GM23338 (cell line): ENCODE measurements at regions not wholly inside any gene's neighbourhood (a gene's known extent, or its start where the extent isn't known, plus 50 kb on each side); places are given as distances from the start of the nearest gene placed in this dataset.

ENCODE experiments used
- ATAC-seq: fragments of 200-7000 bp; cut with Tn5 transposase; 3 replicates; pipeline ENCODE4 v1.9.1; 2020
- DNase-seq: peaks from one replicate; pipeline ENCODE4 v3.0.0-alpha.2; 2015; ENCODE audit warnings: low spot score
- H2AFZ ChIP-seq: fragments of 200-600 bp; sonication (generic); 2 replicates; pipeline ENCODE4 v1.8.0; 2016; ENCODE audit warnings: antibody characterized with exemption, mild to moderate bottlenecking, moderate library complexity
- H3F3A ChIP-seq: fragments of 200-600 bp; sonication (generic); replicated peaks from 2 replicates; pipeline ENCODE4 v1.8.0; 2017; ENCODE audit warnings: antibody characterized with exemption, mixed run types, low read depth
- H3K27ac ChIP-seq: fragments of 200-600 bp; sonication (generic); 2 replicates; pipeline ENCODE4 v1.6.1; 2016; ENCODE audit warnings: low read depth
- H3K27me3 ChIP-seq: fragments of 200-600 bp; sonication (generic); 2 replicates; pipeline ENCODE4 v1.8.0; 2016; ENCODE audit warnings: mild to moderate bottlenecking, mixed run types, moderate library complexity; ENCODE audit not compliant: insufficient read depth
- H3K36me3 ChIP-seq: fragments of 200-600 bp; sonication (generic); 2 replicates; pipeline ENCODE4 v1.8.0; 2016; ENCODE audit warnings: mild to moderate bottlenecking; ENCODE audit not compliant: insufficient read depth
- H3K4me1 ChIP-seq: fragments of 200-600 bp; sonication (generic); 2 replicates; pipeline ENCODE4 v1.8.0; 2016; ENCODE audit warnings: mild to moderate bottlenecking, moderate library complexity; ENCODE audit not compliant: insufficient read depth
- H3K4me2 ChIP-seq: fragments of 200-600 bp; sonication (generic); 2 replicates; pipeline ENCODE4 v1.7.1; 2017; ENCODE audit warnings: mixed run types
- H3K4me3 ChIP-seq: fragments of 200-600 bp; sonication (generic); 2 replicates; pipeline ENCODE4 v1.6.1; 2016; ENCODE audit warnings: mixed run types
- H3K79me2 ChIP-seq: fragments of 200-600 bp; sonication (generic); replicated peaks from 2 replicates; pipeline ENCODE4 v1.8.0; 2017; ENCODE audit warnings: mild to moderate bottlenecking; ENCODE audit not compliant: insufficient read depth
- H3K9me2 ChIP-seq: fragments of 200-600 bp; sonication (generic); 2 replicates; pipeline ENCODE4 v1.8.0; 2017; ENCODE audit not compliant: insufficient read depth
- H4K20me1 ChIP-seq: fragments of 200-600 bp; sonication (generic); replicated peaks from 2 replicates; pipeline ENCODE4 v1.8.0; 2017; ENCODE audit warnings: mild to moderate bottlenecking; ENCODE audit not compliant: insufficient read depth
- H3K27ac Mint-ChIP-seq: 2 replicates; pipeline ENCODE4 v1.8.0; 2020; ENCODE audit warnings: inconsistent platforms, mild to moderate bottlenecking, moderate library complexity, mixed read lengths
- H3K27me3 Mint-ChIP-seq: 3 replicates; pipeline ENCODE4 v1.8.0; 2022; ENCODE audit warnings: low read depth, mild to moderate bottlenecking, moderate library complexity, mixed read lengths, inconsistent platforms; ENCODE audit not compliant: insufficient read depth, poor library complexity
- H3K36me3 Mint-ChIP-seq: 3 replicates; pipeline ENCODE4 v1.8.0; 2021; ENCODE audit warnings: low read depth, mild to moderate bottlenecking, inconsistent platforms, moderate library complexity, mixed read lengths
- H3K4me1 Mint-ChIP-seq: 3 replicates; pipeline ENCODE4 v1.8.0; 2020; ENCODE audit warnings: mild to moderate bottlenecking, inconsistent platforms, mixed read lengths
- H3K4me3 Mint-ChIP-seq: 3 replicates; pipeline ENCODE4 v1.8.0; 2021; ENCODE audit warnings: moderate library complexity, mild to moderate bottlenecking, inconsistent platforms, mixed read lengths
- H3K9me3 Mint-ChIP-seq: 3 replicates; pipeline ENCODE4 v1.8.0; 2020; ENCODE audit warnings: moderate library complexity, mild to moderate bottlenecking, inconsistent platforms, mixed read lengths
- CREB1 ChIP-seq: fragments of 250-450 bp; sonication (Bioruptor Pico); IDR thresholded peaks from 2 replicates; pipeline ENCODE4 v1.5.0; 2020; ENCODE audit warnings: low read depth, mild to moderate bottlenecking, moderate library complexity
- ETS1 ChIP-seq: IDR thresholded peaks from 2 replicates; pipeline ENCODE4 v1.6.1; 2016; ENCODE audit warnings: antibody characterized with exemption
- EZH2 ChIP-seq: fragments of 200-600 bp; sonication (generic); IDR thresholded peaks from one replicate; pipeline ENCODE4 v1.8.0; 2017; ENCODE audit warnings: antibody characterized with exemption, mild to moderate bottlenecking, low read depth; ENCODE audit not compliant: unreplicated experiment
- EZH2phosphoT487 ChIP-seq: fragments of 200-600 bp; sonication (generic); IDR thresholded peaks from one replicate; pipeline ENCODE4 v1.8.1; 2018; ENCODE audit warnings: antibody characterized with exemption; ENCODE audit not compliant: unreplicated experiment
- JUNB ChIP-seq: IDR thresholded peaks from one replicate; pipeline ENCODE4 v1.6.1; 2016; ENCODE audit warnings: antibody characterized with exemption; ENCODE audit not compliant: unreplicated experiment
- NANOG ChIP-seq: IDR thresholded peaks from 2 replicates; pipeline ENCODE4 v1.6.1; 2016; ENCODE audit warnings: antibody characterized with exemption, borderline replicate concordance
- POLR2AphosphoS5 ChIP-seq: IDR thresholded peaks from 2 replicates; pipeline ENCODE4 v1.6.1; 2016; ENCODE audit warnings: antibody characterized with exemption, low read depth
- STAT1 ChIP-seq: IDR thresholded peaks from one replicate; pipeline ENCODE4 v1.6.1; 2016; ENCODE audit warnings: antibody characterized with exemption; ENCODE audit not compliant: unreplicated experiment
- ZNF114 ChIP-seq: fragments of 250-450 bp; sonication (Bioruptor Pico); IDR thresholded peaks from 2 replicates; pipeline ENCODE4 v1.5.0; 2020; ENCODE audit warnings: mild to moderate bottlenecking, moderate library complexity
- ZNF331 ChIP-seq: fragments of 250-450 bp; sonication (Bioruptor Pico); IDR thresholded peaks from 2 replicates; pipeline ENCODE4 v1.5.0; 2020; ENCODE audit warnings: low read depth, mild to moderate bottlenecking, moderate library complexity
- TF ChIP-seq, protein P1 (sequence below): fragments of 250-450 bp; sonication (Bioruptor Pico); IDR thresholded peaks from 2 replicates; pipeline ENCODE4 v1.5.0; 2020; ENCODE audit warnings: mild to moderate bottlenecking, moderate library complexity
- TF ChIP-seq, protein P2 (sequence below): IDR thresholded peaks from one replicate; pipeline ENCODE4 v1.6.1; 2018; ENCODE audit warnings: antibody characterized with exemption; ENCODE audit not compliant: unreplicated experiment
- TF ChIP-seq, protein P3 (sequence below), 2 experiments: fragments of 200-600 bp in 1 of 2; sonication (generic) in 1 of 2; conservative IDR thresholded peaks; 2 replicates each; pipeline versions ENCODE4 v1.5.1 to v1.6.1; 2016 to 2017; ENCODE audit warnings: antibody characterized with exemption in 2 of 2, low read depth in 2 of 2, mild to moderate bottlenecking in 2 of 2, moderate library complexity in 1 of 2

DNA sequence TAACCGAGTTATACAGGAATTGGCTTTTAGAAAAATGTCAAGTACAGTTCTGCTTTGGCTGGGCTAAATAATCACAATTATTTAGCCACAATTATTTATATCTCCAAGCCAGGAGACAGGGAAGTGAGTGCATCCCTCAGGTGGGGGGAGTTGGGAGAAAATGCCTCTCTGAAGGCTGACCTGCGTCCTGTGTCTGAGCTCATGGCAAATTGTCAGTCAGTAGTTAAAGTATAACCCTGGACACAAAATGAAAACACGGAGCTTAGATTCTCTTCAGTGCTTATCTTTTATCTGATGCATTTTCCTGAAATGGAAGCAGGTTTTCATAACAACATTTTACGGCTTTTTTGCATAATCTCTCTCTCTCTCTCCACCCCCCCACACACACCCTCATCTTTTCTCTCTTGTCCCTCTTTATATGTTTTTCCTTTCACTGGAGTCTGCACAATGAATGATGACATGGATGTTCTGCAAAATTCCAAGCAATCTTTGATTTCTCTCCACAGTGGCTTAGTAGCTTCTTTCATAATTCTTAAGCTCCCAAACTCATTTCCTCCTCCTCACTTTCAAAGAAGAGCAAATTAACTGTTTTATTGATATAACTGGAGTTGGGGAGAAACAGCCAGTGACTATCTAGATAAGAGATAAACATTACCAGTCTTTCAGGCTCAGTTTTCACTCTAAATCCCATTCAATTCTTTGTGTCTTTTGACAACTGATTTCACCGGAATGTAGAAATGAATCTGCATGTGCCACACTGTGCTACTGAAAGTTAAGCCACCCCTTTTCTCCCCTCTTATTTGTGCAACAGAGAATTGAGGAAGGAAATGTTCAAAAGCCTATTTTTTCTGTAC, 521.4 kb upstream of the GHITM start:
- ATAC-seq = no peak
- Histone ChIP-seq H3F3A (no peaks in the 10 kb centered on the region), H3K9me2 (peaks cover 3% of the 10 kb centered on the region; the same call in 1 of the 2 replicates), H2AFZ (no peak overlapping the region), H3K27ac (no peak overlapping the region), H4K20me1 (no peaks in the 10 kb centered on the region), H3K36me3 (no peaks in the 10 kb centered on the region), H3K4me2 (no peak overlapping the region), H3K4me1 (no peaks in the 10 kb centered on the region), H3K79me2 (no peaks in the 10 kb centered on the region), H3K4me3 (no peak overlapping the region), H3K27me3 (no peaks in the 10 kb centered on the region)
- Mint-ChIP-seq H3K9me3 (no peaks in the 10 kb centered on the region), H3K4me1 (peaks cover 2% of the 10 kb centered on the region; the same call in 1 of the 3 replicates), H3K36me3 (no peaks in the 10 kb centered on the region), H3K27ac (peak overlapping the region; percentile 64; the same call in 1 of the 2 replicates), H3K4me3 (no peak overlapping the region), H3K27me3 (peaks cover 4% of the 10 kb centered on the region)
- TF ChIP-seq, protein P1, sequence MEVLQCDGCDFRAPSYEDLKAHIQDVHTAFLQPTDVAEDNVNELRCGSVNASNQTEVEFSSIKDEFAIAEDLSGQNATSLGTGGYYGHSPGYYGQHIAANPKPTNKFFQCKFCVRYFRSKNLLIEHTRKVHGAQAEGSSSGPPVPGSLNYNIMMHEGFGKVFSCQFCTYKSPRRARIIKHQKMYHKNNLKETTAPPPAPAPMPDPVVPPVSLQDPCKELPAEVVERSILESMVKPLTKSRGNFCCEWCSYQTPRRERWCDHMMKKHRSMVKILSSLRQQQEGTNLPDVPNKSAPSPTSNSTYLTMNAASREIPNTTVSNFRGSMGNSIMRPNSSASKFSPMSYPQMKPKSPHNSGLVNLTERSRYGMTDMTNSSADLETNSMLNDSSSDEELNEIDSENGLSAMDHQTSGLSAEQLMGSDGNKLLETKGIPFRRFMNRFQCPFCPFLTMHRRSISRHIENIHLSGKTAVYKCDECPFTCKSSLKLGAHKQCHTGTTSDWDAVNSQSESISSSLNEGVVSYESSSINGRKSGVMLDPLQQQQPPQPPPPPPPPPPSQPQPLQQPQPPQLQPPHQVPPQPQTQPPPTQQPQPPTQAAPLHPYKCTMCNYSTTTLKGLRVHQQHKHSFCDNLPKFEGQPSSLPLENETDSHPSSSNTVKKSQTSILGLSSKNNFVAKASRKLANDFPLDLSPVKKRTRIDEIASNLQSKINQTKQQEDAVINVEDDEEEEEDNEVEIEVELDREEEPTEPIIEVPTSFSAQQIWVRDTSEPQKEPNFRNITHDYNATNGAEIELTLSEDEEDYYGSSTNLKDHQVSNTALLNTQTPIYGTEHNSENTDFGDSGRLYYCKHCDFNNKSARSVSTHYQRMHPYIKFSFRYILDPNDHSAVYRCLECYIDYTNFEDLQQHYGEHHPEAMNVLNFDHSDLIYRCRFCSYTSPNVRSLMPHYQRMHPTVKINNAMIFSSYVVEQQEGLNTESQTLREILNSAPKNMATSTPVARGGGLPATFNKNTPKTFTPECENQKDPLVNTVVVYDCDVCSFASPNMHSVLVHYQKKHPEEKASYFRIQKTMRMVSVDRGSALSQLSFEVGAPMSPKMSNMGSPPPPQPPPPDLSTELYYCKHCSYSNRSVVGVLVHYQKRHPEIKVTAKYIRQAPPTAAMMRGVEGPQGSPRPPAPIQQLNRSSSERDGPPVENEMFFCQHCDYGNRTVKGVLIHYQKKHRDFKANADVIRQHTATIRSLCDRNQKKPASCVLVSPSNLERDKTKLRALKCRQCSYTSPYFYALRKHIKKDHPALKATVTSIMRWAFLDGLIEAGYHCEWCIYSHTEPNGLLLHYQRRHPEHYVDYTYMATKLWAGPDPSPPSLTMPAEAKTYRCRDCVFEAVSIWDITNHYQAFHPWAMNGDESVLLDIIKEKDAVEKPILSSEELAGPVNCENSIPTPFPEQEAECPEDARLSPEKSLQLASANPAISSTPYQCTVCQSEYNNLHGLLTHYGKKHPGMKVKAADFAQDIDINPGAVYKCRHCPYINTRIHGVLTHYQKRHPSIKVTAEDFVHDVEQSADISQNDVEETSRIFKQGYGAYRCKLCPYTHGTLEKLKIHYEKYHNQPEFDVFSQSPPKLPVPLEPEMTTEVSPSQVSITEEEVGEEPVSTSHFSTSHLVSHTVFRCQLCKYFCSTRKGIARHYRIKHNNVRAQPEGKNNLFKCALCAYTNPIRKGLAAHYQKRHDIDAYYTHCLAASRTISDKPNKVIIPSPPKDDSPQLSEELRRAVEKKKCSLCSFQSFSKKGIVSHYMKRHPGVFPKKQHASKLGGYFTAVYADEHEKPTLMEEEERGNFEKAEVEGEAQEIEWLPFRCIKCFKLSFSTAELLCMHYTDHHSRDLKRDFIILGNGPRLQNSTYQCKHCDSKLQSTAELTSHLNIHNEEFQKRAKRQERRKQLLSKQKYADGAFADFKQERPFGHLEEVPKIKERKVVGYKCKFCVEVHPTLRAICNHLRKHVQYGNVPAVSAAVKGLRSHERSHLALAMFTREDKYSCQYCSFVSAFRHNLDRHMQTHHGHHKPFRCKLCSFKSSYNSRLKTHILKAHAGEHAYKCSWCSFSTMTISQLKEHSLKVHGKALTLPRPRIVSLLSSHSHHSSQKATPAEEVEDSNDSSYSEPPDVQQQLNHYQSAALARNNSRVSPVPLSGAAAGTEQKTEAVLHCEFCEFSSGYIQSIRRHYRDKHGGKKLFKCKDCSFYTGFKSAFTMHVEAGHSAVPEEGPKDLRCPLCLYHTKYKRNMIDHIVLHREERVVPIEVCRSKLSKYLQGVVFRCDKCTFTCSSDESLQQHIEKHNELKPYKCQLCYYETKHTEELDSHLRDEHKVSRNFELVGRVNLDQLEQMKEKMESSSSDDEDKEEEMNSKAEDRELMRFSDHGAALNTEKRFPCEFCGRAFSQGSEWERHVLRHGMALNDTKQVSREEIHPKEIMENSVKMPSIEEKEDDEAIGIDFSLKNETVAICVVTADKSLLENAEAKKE (CRISPR knock-in tag) = no peak
- TF ChIP-seq POLR2AphosphoS5 (no peak), ZNF331 (no peak), STAT1 (no peak), JUNB (no peak), NANOG (no peak), EZH2 (no peak), ZNF114 (no peak), CREB1 (CRISPR knock-in tag) (no peak), EZH2phosphoT487 (no peak), ETS1 (no peak)
- TF ChIP-seq, protein P2, sequence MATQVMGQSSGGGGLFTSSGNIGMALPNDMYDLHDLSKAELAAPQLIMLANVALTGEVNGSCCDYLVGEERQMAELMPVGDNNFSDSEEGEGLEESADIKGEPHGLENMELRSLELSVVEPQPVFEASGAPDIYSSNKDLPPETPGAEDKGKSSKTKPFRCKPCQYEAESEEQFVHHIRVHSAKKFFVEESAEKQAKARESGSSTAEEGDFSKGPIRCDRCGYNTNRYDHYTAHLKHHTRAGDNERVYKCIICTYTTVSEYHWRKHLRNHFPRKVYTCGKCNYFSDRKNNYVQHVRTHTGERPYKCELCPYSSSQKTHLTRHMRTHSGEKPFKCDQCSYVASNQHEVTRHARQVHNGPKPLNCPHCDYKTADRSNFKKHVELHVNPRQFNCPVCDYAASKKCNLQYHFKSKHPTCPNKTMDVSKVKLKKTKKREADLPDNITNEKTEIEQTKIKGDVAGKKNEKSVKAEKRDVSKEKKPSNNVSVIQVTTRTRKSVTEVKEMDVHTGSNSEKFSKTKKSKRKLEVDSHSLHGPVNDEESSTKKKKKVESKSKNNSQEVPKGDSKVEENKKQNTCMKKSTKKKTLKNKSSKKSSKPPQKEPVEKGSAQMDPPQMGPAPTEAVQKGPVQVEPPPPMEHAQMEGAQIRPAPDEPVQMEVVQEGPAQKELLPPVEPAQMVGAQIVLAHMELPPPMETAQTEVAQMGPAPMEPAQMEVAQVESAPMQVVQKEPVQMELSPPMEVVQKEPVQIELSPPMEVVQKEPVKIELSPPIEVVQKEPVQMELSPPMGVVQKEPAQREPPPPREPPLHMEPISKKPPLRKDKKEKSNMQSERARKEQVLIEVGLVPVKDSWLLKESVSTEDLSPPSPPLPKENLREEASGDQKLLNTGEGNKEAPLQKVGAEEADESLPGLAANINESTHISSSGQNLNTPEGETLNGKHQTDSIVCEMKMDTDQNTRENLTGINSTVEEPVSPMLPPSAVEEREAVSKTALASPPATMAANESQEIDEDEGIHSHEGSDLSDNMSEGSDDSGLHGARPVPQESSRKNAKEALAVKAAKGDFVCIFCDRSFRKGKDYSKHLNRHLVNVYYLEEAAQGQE = no peak
- TF ChIP-seq, protein P3, sequence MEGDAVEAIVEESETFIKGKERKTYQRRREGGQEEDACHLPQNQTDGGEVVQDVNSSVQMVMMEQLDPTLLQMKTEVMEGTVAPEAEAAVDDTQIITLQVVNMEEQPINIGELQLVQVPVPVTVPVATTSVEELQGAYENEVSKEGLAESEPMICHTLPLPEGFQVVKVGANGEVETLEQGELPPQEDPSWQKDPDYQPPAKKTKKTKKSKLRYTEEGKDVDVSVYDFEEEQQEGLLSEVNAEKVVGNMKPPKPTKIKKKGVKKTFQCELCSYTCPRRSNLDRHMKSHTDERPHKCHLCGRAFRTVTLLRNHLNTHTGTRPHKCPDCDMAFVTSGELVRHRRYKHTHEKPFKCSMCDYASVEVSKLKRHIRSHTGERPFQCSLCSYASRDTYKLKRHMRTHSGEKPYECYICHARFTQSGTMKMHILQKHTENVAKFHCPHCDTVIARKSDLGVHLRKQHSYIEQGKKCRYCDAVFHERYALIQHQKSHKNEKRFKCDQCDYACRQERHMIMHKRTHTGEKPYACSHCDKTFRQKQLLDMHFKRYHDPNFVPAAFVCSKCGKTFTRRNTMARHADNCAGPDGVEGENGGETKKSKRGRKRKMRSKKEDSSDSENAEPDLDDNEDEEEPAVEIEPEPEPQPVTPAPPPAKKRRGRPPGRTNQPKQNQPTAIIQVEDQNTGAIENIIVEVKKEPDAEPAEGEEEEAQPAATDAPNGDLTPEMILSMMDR (conservative IDR thresholded peaks at IDR 0.05; ENCODE audit: low read depth in 2 of 2) = no peak
- DNase-seq = no peak
